HepG2 (cell line): ENCODE measurements at regions not wholly inside any gene's neighbourhood (a gene's known extent, or its start where the extent isn't known, plus 50 kb on each side); places are given as distances from the start of the nearest gene placed in this dataset.

Source experiments
- ATAC-seq: fragments of 200-7000 bp; cut with Tn5 transposase; 3 replicates; pipeline ENCODE4 v1.9.1; 2020; ENCODE audit warnings: mild to moderate bottlenecking, moderate library complexity
- BruUV-seq: library from RNA; stranded (reverse); fragments of 400-500 nt; replicated peaks from 2 replicates; lab custom pipeline; 2021; lab: Mats Ljungman, UMichigan
- CTCF ChIA-PET: fragments of 300-600 bp; formaldehyde crosslinking; extraction: SDS; loops from one replicate; lab custom pipeline; 2021; ENCODE audit warnings: low total read pairs, inconsistent platforms, low intra/inter-chr PET ratio; lab: Yijun Ruan, JAX
- POLR2A ChIA-PET: fragments of 350-600 bp; sonication (Branson Sonifier 250); formaldehyde crosslinking; loops from one replicate; lab custom pipeline; 2020; ENCODE audit warnings: antibody characterized with exemption, inconsistent platforms; lab: Yijun Ruan, JAX
- DNase-seq: peaks from one replicate; pipeline ENCODE4 v3.0.0-alpha.2; 2015; ENCODE audit warnings: low spot score
- FAIRE-seq: peaks from 3 replicates; lab custom pipeline; 2011; peaks lifted over from hg19 to GRCh38; lab: Jason Lieb, UNC
- H2AFZ ChIP-seq: one replicate; pipeline ENCODE4 v1.6.1; 2011; ENCODE audit warnings: low read length, inconsistent platforms
- H3K27ac ChIP-seq: fragments of 300-600 bp; 3 replicates; pipeline ENCODE4 v1.8.0; 2011; ENCODE audit warnings: mixed run types, mild to moderate bottlenecking, mixed read lengths, low read length, inconsistent platforms; ENCODE audit not compliant: insufficient read depth; ENCODE audit errors: extremely low read length
- H3K27me3 ChIP-seq, 2 experiments: fragments of 200-600 bp in 1 of 2; 2 replicates in 1 of 2; 3 replicates in 1 of 2; pipeline versions ENCODE4 v1.6.0 to v1.8.0; 2011; ENCODE audit warnings: low read length in 2 of 2, mild to moderate bottlenecking in 2 of 2, moderate library complexity in 2 of 2, inconsistent platforms in 1 of 2; ENCODE audit not compliant: insufficient read depth in 2 of 2, control insufficient read depth in 1 of 2
- H3K36me3 ChIP-seq, 2 experiments: fragments of 200-600 bp in 1 of 2; replicated peaks in 1 of 2; 2 replicates in 1 of 2; 3 replicates in 1 of 2; pipeline versions ENCODE4 v1.5.1 to v1.8.0; 2011; ENCODE audit warnings: low read length in 2 of 2, inconsistent platforms in 1 of 2; ENCODE audit not compliant: insufficient read depth in 2 of 2, control insufficient read depth in 1 of 2
- H3K4me1 ChIP-seq: 2 replicates; pipeline ENCODE4 v1.5.1; 2012; ENCODE audit warnings: low read length, inconsistent platforms; ENCODE audit not compliant: insufficient read depth
- H3K4me2 ChIP-seq: 2 replicates; pipeline ENCODE4 v1.6.0; 2011; ENCODE audit warnings: low read depth, low read length, inconsistent platforms
- H3K4me3 ChIP-seq, 3 experiments: fragments of 200-600 bp in 1 of 3; sonication (generic), shearing (Covaris generic) in 1 of 3; replicated peaks in 1 of 3; 2 replicates each; pipeline ENCODE4 v1.5.1; 2011 to 2016; ENCODE audit warnings: low read length in 3 of 3, inconsistent platforms in 2 of 3, low read depth in 2 of 3, mild to moderate bottlenecking in 2 of 3, control low read depth in 1 of 3, mixed read lengths in 1 of 3; ENCODE audit not compliant: insufficient read depth in 1 of 3
- H3K79me2 ChIP-seq: one replicate; pipeline ENCODE4 v1.6.1; 2011; ENCODE audit warnings: low read length, inconsistent platforms; ENCODE audit not compliant: insufficient read depth
- H3K9ac ChIP-seq: 2 replicates; pipeline ENCODE4 v1.6.0; 2011; ENCODE audit warnings: mild to moderate bottlenecking, low read depth, low read length, inconsistent platforms; ENCODE audit not compliant: insufficient read depth
- H3K9me3 ChIP-seq: 2 replicates; pipeline ENCODE4 v1.5.1; 2012; ENCODE audit warnings: mild to moderate bottlenecking, low read length
- H4K20me1 ChIP-seq: 2 replicates; pipeline ENCODE4 v1.6.0; 2011; ENCODE audit warnings: inconsistent platforms, mild to moderate bottlenecking, low read length, moderate library complexity; ENCODE audit not compliant: insufficient read depth
- AHDC1 ChIP-seq: sonication (generic); formaldehyde crosslinking; IDR thresholded peaks from 2 replicates; pipeline ENCODE4 v1.5.1; 2020; ENCODE audit warnings: mild to moderate bottlenecking, missing genetic modification reagents, borderline replicate concordance
- HDAC6 ChIP-seq: fragments of 200-600 bp; sonication (generic); IDR thresholded peaks from 2 replicates; pipeline ENCODE4 v1.7.0; 2017; ENCODE audit warnings: mild to moderate bottlenecking, antibody characterized with exemption, low read length, low read depth
- HINFP ChIP-seq: sonication (generic); formaldehyde crosslinking; IDR thresholded peaks from 2 replicates; pipeline ENCODE4 v1.4.0; 2020; ENCODE audit warnings: low read depth, mild to moderate bottlenecking, missing genetic modification reagents
- HOXA9 ChIP-seq: sonication (generic); formaldehyde crosslinking; IDR thresholded peaks from 2 replicates; pipeline ENCODE4 v1.8.1; 2022; ENCODE audit warnings: missing genetic modification reagents, mild to moderate bottlenecking, moderate library complexity, borderline replicate concordance
- MAFK ChIP-seq, 2 experiments: IDR thresholded peaks in 1 of 2; conservative IDR thresholded peaks in 1 of 2; 2 replicates each; pipeline ENCODE4 v1.6.1; 2011; ENCODE audit warnings: improper control_type of control experiment in 2 of 2, low read length in 2 of 2
- MIER3 ChIP-seq: IDR thresholded peaks from 2 replicates; pipeline ENCODE4 v1.6.1; 2016; ENCODE audit warnings: missing compliant biosample characterization, borderline replicate concordance
- NR3C1 ChIP-seq: sonication (generic); formaldehyde crosslinking; IDR thresholded peaks from 2 replicates; pipeline ENCODE4 v1.4.0; 2020; ENCODE audit warnings: missing genetic modification reagents
- NRL ChIP-seq: sonication (generic); formaldehyde crosslinking; IDR thresholded peaks from 2 replicates; pipeline ENCODE4 v1.5.0; 2020; ENCODE audit warnings: missing genetic modification reagents, mild to moderate bottlenecking, moderate library complexity, borderline replicate concordance
- PAX8 ChIP-seq: sonication (generic); formaldehyde crosslinking; IDR thresholded peaks from 2 replicates; pipeline ENCODE4 v1.8.0; 2022; ENCODE audit warnings: mild to moderate bottlenecking, missing genetic modification reagents, borderline replicate concordance
- PRDM4 ChIP-seq: sonication (generic); formaldehyde crosslinking; IDR thresholded peaks from 2 replicates; pipeline ENCODE4 v1.9.0; 2021; ENCODE audit warnings: missing genetic modification reagents, borderline replicate concordance
- RARA ChIP-seq: IDR thresholded peaks from 2 replicates; pipeline ENCODE4 v1.6.1; 2016; ENCODE audit warnings: missing genetic modification reagents, missing compliant biosample characterization
- ZBTB7A ChIP-seq: sonication (generic); formaldehyde crosslinking; IDR thresholded peaks from 2 replicates; pipeline ENCODE4 v1.8.0; 2022; ENCODE audit warnings: mild to moderate bottlenecking, missing genetic modification reagents
- ZNF12 ChIP-seq: sonication (generic); formaldehyde crosslinking; IDR thresholded peaks from 2 replicates; pipeline ENCODE4 v1.5.0; 2020; ENCODE audit warnings: missing genetic modification reagents
- ZNF205 ChIP-seq: IDR thresholded peaks from 2 replicates; pipeline ENCODE4 v1.6.1; 2018; ENCODE audit warnings: missing biosample characterization, missing genetic modification reagents
- WGBS: methylation state at CpG from one replicate; pipeline ENCODE4 v1.1.6; 2017; ENCODE audit warnings: low lambda C conversion rate; 5-methylcytosine and 5-hydroxymethylcytosine counted together
- in situ Hi-C: cut with HindIII; loops from 2 replicates; pipeline ENCODE4 v1.10.0; 2017; ENCODE audit warnings: low pct_unique_long_range_greater_than_20kb; ENCODE audit not compliant: extremely low pct_ligation_motif_present
- intact Hi-C: fragments of 100-400 bp; cut with micrococcal nuclease; formaldehyde crosslinking; loops from one replicate; pipeline ENCODE4 v1.10.0; 2022; ENCODE audit not compliant: unreplicated experiment

GRCh38 chr21:18803624-18804023 lies 400.0 kb upstream of the TMPRSS15 start (continued):
- TF ChIP-seq MIER3 (CRISPR knock-in tag) (no peak), PAX8 (CRISPR knock-in tag) (no peak), ZNF205 (no peak), HDAC6 (no peak)
- TF ChIP-seq, all 625 proteins: peak for 0

- no peak overlapping the region for H3K4me3 ChIP-seq
- FAIRE-seq (no peak), ATAC-seq (no peak), DNase-seq (no peak)
- BruUV-seq, result no TSS peak
- POLR2A ChIA-PET, result no interaction called here
- no peaks in the 10 kb centered on the region for H4K20me1 ChIP-seq
- no peak overlapping the region for H3K4me2 ChIP-seq
- CTCF ChIA-PET, result no interaction called here
- no peaks in the 10 kb centered on the region for H3K36me3 ChIP-seq
- H3K9me3 ChIP-seq, result peaks cover 100% of the 10 kb centered on the region
- 0% methylated on average over 3 of the region's 3 CpGs for WGBS
- intact Hi-C loops (no loop called here), in situ Hi-C loops (no loop called here)
- no peak overlapping the region for H3K27ac ChIP-seq
- no peak overlapping the region for H3K9ac ChIP-seq
- no peaks in the 10 kb centered on the region; a peak in 1 of 5 replicates for H3K27me3 ChIP-seq
- no peak overlapping the region for H2AFZ ChIP-seq
- H3K4me1 ChIP-seq, result no peaks in the 10 kb centered on the region
- H3K79me2 ChIP-seq, result no peaks in the 10 kb centered on the region
- TF ChIP-seq NRL, result no peak
- TF ChIP-seq MAFK (conservative IDR thresholded peaks at IDR 0.05 in 1 of 2, IDR thresholded peaks at IDR 0.05 in 1 of 2; ENCODE audit: low read length in 2 of 2), result no peak
- TF ChIP-seq ZNF12 (CRISPR knock-in tag), result no peak
- no peak for TF ChIP-seq ZBTB7A (CRISPR knock-in tag)
- TF ChIP-seq AHDC1, result no peak
- no peak for TF ChIP-seq HOXA9 (CRISPR knock-in tag)
- no peak for TF ChIP-seq HINFP
- no peak for TF ChIP-seq RARA
- no peak for TF ChIP-seq PRDM4
- TF ChIP-seq NR3C1 (CRISPR knock-in tag), result no peak
Measured at GRCh38 chr21:18810136-18810535, 406.6 kb upstream of the TMPRSS15 start.
